ENCODE measurements at regions not wholly inside any gene's neighbourhood (a gene's known extent, or its start where the extent isn't known, plus 50 kb on each side); places are given as distances from the start of the nearest gene placed in this dataset.

DNA sequence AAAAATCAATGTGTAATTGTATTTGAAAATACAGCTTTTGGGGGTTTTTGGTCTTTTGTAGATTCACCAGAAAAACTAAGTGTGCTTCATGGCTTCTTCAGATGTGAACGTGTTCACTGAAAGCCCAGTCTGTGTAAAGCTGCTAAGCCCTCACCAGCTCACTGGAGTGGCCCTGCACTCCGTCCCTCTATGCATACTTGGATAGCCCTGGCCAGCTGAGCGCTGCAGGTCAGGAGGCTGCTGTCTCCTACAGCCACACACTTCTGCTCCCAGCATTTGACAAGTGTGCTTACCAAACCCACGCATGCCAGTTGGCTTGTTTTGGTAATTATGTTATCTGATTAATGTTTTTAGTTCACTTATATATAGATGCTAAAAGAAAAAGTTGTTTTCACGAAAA is 163.5 kb downstream of the TLR5 start:
- no peak for DNase-seq
- no peak for ATAC-seq
- intact Hi-C loops (cut with DNase I, micrococcal nuclease) = no loop called here

DNA sequence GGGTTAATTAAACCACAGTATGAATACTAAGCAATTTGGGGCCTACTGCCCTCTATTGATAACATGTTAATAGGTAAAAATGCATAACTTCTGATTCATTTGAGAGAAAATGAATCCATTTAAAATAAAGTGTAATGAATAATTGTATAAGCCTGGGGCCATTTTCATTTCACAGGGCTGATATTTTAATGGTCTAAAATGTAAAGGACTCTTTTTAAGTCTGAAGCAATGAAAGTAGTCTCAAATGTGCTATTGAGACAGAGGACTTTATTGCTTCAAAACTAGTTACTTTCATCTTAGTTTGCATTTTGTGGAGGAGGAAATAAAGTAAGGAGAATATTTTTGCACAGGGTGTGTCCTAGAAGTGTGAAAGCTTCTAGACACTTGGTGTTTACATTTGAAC is 155.4 kb downstream of the TLR5 start:
- intact Hi-C loops (cut with DNase I, micrococcal nuclease) = no loop called here

DNA sequence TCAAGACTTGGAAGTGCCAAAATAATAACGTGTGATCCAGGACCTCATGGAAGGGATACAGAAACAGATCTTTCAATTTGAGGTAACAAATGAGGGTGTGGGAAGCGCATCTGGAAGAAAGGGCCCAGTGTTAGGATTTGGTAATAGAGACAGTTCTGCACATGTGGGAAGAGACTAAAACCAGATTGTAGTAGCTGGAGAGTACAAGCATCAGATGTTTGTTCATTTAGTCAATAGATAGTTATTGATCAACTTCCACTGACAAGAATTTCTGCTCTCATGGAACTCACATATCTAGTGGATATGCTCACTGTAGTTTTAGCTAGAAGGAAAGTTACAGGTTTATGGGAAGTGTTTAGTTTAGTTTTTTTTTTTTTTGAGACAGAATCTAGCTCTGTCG is 153.6 kb downstream of the TLR5 start:
- DNase-seq = no peak
- ATAC-seq = no peak
- intact Hi-C loops (cut with DNase I, micrococcal nuclease) = no loop called here

More for the DNA sequence above, 155.4 kb downstream of the TLR5 start:
- ATAC-seq (peak; percentile 66), DNase-seq (no peak)

DNA sequence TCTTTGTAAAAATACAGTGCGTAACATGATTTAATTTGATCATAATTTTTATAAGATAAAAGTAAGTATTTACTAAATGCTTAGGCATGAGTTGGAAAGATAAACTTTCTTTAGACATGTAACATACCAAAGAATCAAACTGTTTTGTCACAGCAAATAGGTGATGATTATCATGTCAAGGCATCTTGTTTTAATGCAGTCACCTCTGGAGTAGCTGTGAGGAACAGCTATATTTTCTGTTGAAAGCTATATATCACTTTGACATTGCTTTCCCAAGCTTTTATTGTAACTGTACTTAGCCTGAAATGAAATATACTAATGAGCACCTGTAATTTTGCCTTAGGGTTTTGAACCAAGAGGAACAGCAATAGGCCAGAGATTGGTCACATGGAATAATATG is 151.9 kb downstream of the TLR5 start:
- intact Hi-C loops (cut with DNase I, micrococcal nuclease) = no loop called here
- no peak for DNase-seq
- ATAC-seq = no peak

DNA sequence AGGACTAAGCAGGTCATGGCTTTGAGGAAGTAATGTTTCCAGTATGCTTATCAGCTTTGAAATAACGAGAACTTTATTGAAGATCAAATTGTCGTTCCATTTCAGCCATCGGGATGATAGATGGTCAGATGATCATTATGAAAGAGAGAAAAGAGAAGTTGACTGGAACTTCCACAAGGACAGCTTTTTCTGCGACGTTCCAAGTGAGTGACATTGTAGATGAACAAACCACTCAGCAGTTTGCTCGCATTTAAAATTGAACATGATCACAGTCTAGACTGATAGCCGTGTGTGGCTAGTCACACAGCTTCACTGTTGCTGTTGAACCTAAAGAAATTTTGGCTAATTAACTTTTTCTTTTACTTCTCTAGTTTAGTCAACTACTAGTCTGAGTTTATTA is 151.1 kb downstream of the TLR5 start:
- no peak for ATAC-seq
- no peak for DNase-seq
- intact Hi-C loops (cut with DNase I, micrococcal nuclease) = no loop called here

DNA sequence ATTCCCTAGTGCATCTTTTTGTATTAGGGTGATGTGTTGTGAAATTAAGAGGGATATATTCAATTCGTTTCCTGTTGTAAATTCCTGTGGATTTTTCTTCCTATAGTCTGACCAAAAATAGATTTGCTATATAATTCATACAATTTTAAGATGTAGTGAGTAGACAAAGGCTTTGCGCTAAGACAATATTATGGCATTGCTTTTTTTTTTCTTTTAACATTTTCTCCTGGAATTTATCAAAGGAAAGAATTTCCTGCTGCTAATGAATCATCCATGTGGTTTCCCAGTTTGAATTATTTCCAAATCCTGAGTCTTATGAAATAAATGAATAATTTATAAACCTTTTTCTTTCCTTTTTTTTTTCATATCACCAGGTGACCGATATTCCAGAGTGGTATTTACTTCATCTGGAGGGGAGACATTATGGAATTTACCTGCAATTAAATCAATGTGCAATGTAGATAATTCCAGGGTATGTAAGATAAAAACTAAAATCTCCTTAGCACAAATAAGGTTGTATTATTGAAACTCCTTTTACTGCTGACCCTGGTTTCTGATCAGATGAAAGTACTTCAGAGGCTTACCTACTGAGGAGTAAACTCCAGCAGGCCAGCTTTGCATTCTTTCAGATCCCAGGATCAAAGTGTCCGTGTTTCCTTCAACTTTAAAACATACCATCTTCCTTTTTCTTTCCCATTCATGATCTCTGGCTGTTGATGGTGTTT is 148.4 kb downstream of the TLR5 start:
- intact Hi-C loops (cut with DNase I, micrococcal nuclease) = no loop called here
- no peak for ATAC-seq
- no peak for DNase-seq

DNA sequence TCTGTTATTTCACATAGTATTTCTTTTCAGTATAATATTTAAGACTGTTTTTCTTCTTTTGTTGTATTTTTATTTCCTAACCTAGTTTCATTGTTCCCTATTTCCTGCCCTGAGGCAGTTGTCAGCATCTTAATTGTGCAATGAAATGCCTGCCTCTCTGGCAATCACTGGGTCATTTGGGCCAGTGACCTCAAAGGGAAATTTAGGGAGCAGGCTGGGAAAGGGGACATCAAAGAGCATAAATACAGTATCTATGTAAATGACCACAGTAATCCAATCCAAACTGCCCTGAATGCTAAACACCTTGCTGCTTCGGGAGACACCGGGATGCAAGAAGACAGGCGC is 147.8 kb downstream of the TLR5 start:
- intact Hi-C loops (cut with DNase I, micrococcal nuclease) = no loop called here
- DNase-seq (no peak), ATAC-seq (no peak)

DNA sequence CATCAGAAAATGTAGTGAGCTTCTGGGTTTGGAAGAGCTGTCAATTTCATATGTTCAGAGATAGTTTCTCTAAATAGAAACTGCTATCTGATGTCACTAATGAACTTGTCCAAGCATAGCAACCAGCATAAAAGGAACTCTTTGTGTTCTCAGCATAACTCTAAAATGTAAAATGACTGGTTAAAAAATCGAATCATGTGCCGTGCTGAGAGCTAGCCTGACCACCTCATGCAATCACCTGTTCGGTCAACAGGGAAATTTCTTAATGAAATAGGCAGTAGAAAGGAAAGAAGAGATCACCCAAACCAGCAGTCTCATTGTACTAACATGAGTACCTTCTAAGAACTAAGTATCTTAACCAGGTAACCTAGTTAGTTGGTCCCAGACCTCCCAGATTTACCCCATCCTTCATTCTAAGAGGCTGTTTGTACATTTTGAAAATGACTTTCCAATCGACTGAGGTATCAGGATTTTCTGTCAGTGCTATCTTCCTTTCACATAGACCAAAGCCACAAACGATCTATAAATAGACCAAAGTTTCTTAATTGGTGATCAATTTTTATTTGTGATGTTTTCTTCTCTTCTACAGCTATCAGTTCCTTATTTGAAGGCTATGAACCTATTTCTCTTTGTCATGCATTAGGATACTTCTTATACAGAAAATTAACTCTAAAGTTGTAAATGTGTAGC is 147.3 kb downstream of the TLR5 start:
- intact Hi-C loops (cut with DNase I, micrococcal nuclease) = no loop called here
- no peak for DNase-seq
- no peak for ATAC-seq

DNA sequence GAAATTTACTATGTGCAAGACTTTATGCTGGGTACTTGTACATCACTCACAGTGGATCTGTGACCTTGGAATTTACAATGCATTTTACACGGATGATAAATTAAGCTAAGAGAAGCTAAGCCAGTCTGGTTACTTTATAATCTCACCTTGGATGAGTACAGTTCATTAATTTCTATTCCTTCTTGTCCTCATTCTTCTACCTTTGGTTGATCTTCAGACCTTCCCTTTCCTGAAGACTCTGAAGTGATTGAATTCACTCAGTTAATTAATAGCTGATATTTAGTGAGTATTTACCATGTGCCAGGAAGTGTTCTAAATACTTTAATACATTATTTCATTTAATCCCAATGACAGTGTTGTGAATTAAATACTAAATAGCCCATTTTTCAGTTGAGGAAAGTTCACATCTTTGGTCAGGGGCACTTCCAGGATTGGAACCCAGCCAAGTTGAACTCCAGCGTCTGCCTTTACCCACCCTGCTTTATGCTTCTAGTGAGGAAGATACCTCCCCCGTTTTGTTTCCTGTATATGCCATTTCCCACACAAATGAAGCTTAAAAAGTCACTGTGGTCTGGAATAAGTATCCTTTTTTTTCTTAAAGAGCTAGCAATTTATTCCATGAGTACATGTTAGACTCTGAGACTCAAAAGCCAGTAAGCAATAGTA is 146.6 kb downstream of the TLR5 start:
- no peak for ATAC-seq
- DNase-seq = no peak
- intact Hi-C loops (cut with DNase I, micrococcal nuclease) = no loop called here

DNA sequence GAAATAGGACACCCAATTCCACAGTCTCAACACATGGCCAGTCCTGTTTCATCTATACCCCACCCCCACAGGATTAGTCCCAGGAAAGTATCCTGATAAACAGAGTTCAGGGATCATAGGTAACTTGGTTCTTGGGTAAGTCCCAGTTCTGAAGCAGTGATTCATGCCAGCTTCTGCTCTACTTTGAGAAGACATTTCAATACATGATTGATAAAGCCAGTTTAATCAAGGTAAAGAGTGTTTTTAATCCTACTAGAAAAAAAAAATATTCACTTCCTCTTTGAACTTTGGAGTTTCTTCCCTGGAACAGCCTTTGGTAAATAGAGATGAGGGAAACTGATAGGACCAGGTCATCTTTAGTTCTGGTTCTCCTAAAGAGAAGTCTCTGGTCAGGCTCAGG is 142.4 kb downstream of the TLR5 start:
- ATAC-seq (peak; percentile 92), DNase-seq (no peak)
- intact Hi-C loops (cut with DNase I, micrococcal nuclease) = no loop called here

DNA sequence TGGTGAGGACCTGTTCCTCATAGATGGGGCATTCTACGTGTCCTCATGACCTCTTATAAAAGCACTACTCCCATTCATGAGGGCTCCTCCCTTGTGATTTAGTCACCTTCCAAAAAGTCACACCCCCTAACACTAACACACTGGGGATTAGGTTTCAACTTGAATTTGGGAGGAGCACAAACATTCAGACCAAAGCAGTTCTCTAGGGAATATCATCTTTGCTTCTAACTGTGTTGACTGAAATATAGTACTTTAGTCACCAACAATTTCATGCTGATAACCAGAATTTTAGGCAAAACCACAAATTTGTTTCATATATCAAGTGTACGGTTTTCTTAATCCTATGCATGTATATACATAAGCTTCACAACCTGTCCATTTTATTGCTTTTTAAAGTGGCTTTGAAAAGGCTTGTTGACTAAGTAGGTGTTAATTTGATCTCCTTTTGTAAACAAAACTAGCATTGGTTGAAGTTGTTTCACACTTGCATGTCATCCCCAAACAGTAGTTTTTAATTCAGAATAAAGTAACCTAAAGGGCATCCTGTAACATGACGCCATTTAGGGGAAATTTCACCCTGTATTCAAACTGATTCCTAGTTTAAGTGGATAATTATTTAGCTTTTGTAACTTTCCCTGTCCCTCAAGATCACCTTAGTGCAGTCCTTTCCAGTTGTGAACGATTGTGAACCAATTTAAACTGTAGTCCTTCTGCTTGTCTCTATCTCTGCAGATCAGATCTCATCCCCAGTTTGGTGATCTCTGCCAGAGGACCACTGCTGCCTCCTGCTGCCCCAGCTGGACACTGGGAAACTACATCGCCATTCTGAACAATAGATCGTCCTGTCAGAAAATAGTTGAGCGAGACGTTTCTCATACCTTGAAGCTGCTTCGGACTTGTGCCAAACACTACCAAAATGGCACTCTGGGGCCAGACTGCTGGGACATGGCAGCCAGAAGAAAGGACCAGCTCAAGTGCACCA is 141.1 kb downstream of the TLR5 start:
- ATAC-seq = peak; percentile 62
- DNase-seq = peak in 1 of 2 donors; percentile 12
- intact Hi-C loops (cut with DNase I, micrococcal nuclease) = no loop called here

DNA sequence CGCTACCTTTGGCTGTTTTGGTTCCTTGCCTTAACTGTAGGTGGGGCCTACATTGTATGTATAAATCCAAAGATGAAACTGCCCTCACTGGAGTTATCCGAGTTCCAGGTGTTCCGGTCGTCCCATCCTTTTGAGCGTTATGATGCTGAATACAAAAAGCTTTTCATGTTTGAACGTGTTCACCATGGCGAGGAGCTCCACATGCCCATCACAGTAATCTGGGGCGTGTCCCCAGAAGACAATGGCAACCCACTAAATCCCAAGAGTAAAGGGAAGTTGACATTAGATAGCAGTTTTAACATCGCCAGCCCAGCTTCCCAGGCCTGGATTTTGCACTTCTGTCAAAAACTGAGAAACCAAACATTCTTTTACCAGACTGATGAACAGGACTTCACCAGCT is 139.5 kb downstream of the TLR5 start:
- DNase-seq (no peak), ATAC-seq (no peak)
- intact Hi-C loops (cut with DNase I, micrococcal nuclease) = no loop called here

DNA sequence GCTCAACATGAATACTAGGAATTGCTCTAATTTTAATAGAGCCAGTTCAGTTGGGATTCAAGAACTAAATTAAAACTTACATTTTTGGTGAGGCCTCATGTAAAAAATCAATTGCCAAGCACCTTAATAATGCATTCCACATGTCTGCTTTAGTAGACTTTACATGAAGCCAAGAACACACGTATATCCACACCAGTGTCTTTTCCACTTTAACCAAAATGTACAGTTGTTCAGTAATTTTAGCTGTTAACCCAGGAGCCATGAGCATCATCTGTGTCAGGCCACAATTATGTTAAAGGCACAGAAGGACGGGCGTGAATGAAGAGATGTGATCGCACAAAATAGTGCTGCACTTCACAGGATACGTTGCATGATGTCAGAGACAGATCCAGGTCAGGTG is 136.7 kb downstream of the TLR5 start:
- intact Hi-C loops (cut with DNase I, micrococcal nuclease) = no loop called here
- DNase-seq (no peak), ATAC-seq (no peak)

DNA sequence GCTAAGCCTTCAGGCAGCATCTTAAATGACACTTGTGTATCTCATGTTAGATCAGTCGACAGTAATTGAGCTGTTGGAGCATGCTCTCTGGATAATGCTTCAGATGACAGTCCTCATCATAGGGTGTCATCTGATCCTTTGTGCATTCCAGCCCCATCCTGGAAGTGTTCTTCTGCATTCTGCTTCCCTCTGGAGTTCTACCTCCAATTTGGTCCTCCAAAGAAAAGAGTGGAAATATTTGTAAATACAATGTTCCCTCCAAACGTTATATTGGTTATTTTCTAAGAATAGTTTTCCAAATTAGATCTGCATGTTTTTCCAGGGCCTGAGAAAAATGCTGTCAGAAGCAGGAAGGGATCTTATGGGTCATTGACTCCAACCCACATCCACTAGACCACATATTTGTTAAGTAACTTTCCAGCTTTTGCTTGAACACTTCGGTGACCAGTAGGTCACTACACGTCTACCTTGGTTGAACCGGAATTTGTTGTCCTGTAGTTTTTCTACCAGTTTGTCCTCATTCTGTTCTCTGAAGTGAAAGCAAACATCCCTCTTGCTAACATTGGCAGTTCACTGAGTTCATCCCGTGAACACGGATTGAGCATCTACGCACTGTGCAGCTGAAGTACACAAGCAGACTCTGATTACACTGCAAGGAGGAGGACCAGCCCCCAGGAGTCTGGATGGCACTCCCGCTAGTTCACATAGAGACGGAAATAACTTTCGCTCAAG is 136.0 kb downstream of the TLR5 start:
- intact Hi-C loops (cut with DNase I, micrococcal nuclease) = no loop called here
- ATAC-seq = no peak

DNA sequence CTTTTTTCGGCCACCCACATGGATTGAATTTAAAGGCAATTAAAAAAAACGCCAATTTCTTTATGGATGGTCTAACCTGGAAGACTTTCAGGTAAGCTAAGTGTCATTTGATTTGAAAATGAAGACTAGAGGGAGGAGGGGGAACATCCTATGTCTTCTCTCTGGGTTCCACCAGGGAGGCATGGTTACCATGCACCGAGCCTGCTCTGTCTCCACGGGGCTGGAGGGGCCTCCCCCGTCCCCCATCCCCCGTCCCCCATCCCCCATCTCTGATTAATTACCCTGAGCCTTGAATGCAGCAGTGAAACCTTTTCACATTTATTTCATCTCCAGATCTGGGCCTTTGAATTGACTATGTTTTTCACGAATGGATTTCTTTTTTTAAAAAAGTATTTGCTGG is 135.1 kb downstream of the TLR5 start:
- intact Hi-C loops (cut with DNase I, micrococcal nuclease) = no loop called here
- DNase-seq = no peak
- ATAC-seq = no peak

More for the DNA sequence above, 136.0 kb downstream of the TLR5 start:
- DNase-seq = no peak

DNA sequence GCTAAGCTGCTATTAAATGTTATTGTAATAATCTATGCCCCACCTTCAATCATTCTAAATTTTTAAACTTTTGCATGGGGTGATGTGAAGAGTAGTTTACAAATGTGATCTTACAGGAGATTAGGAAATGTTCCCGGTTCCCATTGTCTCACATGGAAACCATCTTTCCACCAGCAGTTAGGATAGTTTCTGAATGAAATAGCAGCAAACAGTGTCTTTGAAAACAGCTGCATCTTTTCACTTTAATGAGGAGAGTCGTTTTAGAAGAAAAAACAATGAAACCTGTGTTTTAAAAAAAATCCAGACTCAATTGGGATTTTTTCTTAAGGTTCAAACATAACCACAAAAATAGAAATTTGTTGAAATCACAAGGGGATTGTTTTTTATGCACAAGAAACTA is 134.2 kb downstream of the TLR5 start:
- intact Hi-C loops (cut with DNase I, micrococcal nuclease) = no loop called here
- DNase-seq (no peak), ATAC-seq (no peak)

DNA sequence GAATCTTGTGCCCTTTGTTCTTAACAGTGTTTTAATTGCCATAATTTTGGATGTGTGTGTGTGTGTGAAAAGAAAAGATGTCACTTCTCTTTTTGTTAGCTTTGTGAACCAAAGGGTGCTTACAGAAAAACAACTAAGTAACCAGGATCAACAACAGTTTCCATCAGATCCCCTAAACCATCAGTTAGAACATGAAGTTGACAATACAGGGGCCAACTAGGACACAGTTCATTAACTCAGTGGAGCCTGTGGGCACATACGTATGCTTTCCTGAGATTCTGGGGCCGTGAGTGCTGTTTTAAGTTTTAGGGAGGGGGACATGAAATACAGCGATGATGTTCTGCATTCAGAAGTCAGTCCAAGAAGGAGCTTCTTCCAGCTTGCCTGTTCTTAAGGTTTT is 133.6 kb downstream of the TLR5 start:
- no peak for ATAC-seq
- DNase-seq = no peak
- intact Hi-C loops (cut with DNase I, micrococcal nuclease) = no loop called here

DNA sequence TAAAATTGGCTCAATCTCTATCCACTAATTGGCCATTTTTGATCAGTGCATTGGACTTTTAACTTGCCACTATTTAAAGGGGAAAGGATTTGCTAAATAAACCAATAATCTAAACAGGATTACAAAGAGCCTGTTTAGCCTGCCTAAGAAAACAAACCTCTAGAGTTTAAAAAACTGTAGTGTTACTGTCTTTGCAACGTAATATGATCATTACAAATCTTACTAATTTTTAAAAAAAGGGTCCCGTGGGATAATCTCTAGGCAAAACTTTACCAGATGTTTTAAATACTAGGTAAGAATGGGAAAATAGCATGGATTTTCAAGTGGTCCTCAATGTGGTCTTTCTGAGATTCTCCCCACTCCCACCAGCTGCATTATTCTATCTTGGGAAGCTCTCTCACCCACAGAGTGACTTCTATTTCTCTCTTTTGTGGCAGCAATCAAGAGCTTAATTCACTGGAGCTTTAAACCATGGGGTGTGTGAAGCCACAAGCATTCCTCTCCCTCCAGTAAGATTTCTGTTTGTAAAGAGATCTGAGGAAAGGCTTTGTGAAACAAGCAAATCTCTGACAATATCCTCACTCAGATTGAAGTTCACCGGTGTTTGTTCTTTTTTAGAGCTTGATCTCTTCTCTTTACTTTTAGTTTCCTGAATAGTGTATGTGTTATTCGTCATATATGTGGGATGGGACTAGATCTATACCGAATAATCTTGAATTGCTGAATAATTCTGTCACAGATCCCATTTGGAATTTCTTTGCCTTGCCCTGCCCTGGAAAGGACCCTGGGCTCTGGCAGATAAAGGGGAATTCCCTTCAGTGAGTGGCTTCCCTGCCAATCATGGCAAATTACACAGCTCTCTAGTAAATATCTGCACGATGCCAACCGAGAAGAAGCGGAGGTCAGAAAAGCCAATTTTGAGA is 132.2 kb downstream of the TLR5 start:
- intact Hi-C loops (cut with DNase I, micrococcal nuclease) = no loop called here
- DNase-seq (no peak), ATAC-seq (no peak)

All from left colon (tissue), 2 donors.